ENCODE measurements at regions not wholly inside any gene's neighbourhood (a gene's known extent, or its start where the extent isn't known, plus 50 kb on each side); places are given as distances from the start of the nearest gene placed in this dataset.

DNA sequence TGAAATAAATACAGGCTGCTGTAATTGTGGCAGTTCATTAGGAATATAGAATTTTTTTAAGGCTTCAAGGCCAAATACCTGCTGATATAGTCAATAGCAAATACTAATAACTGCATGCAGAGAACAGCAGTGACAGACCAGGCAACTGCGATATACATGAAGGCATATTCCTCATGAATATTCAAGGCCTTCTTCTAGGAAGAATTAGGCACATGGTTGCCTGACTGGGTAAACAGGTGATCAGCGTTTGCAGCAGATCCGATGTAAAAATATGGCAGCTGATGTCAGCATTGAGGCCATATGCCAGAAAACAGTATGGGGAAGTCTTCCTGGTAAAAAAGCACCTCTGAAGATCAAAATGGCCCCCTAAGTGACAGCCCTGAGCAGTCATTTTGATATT, 629.7 kb downstream of the UQCRFS1 start:
- ChIA-PET CTCF (no interaction called here), POLR2A (no interaction called here)
- H3K4me2 ChIP-seq: no peak overlapping the region
- TF ChIP-seq CHD2 (IDR thresholded peaks at IDR 0.05; ENCODE audit: low read length, partially characterized antibody): no peak
- TF ChIP-seq, protein P1, sequence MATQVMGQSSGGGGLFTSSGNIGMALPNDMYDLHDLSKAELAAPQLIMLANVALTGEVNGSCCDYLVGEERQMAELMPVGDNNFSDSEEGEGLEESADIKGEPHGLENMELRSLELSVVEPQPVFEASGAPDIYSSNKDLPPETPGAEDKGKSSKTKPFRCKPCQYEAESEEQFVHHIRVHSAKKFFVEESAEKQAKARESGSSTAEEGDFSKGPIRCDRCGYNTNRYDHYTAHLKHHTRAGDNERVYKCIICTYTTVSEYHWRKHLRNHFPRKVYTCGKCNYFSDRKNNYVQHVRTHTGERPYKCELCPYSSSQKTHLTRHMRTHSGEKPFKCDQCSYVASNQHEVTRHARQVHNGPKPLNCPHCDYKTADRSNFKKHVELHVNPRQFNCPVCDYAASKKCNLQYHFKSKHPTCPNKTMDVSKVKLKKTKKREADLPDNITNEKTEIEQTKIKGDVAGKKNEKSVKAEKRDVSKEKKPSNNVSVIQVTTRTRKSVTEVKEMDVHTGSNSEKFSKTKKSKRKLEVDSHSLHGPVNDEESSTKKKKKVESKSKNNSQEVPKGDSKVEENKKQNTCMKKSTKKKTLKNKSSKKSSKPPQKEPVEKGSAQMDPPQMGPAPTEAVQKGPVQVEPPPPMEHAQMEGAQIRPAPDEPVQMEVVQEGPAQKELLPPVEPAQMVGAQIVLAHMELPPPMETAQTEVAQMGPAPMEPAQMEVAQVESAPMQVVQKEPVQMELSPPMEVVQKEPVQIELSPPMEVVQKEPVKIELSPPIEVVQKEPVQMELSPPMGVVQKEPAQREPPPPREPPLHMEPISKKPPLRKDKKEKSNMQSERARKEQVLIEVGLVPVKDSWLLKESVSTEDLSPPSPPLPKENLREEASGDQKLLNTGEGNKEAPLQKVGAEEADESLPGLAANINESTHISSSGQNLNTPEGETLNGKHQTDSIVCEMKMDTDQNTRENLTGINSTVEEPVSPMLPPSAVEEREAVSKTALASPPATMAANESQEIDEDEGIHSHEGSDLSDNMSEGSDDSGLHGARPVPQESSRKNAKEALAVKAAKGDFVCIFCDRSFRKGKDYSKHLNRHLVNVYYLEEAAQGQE (IDR thresholded peaks at IDR 0.05): no peak
- TF ChIP-seq, protein P2, sequence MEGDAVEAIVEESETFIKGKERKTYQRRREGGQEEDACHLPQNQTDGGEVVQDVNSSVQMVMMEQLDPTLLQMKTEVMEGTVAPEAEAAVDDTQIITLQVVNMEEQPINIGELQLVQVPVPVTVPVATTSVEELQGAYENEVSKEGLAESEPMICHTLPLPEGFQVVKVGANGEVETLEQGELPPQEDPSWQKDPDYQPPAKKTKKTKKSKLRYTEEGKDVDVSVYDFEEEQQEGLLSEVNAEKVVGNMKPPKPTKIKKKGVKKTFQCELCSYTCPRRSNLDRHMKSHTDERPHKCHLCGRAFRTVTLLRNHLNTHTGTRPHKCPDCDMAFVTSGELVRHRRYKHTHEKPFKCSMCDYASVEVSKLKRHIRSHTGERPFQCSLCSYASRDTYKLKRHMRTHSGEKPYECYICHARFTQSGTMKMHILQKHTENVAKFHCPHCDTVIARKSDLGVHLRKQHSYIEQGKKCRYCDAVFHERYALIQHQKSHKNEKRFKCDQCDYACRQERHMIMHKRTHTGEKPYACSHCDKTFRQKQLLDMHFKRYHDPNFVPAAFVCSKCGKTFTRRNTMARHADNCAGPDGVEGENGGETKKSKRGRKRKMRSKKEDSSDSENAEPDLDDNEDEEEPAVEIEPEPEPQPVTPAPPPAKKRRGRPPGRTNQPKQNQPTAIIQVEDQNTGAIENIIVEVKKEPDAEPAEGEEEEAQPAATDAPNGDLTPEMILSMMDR (IDR thresholded peaks at IDR 0.05): no peak
- no peak for TF ChIP-seq JUNB (IDR thresholded peaks at IDR 0.05)
- TF ChIP-seq CEBPB (IDR thresholded peaks at IDR 0.05): no peak
- no peak for TF ChIP-seq ZFP36 (IDR thresholded peaks at IDR 0.05; ENCODE audit: borderline replicate concordance, partially characterized antibody)
- no peak for TF ChIP-seq ZC3H11A (IDR thresholded peaks at IDR 0.05)
- TF ChIP-seq, protein P3, sequence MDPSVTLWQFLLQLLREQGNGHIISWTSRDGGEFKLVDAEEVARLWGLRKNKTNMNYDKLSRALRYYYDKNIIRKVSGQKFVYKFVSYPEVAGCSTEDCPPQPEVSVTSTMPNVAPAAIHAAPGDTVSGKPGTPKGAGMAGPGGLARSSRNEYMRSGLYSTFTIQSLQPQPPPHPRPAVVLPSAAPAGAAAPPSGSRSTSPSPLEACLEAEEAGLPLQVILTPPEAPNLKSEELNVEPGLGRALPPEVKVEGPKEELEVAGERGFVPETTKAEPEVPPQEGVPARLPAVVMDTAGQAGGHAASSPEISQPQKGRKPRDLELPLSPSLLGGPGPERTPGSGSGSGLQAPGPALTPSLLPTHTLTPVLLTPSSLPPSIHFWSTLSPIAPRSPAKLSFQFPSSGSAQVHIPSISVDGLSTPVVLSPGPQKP (IDR thresholded peaks at IDR 0.05; ENCODE audit: low read depth, low read length): no peak
- TF ChIP-seq, protein P4, sequence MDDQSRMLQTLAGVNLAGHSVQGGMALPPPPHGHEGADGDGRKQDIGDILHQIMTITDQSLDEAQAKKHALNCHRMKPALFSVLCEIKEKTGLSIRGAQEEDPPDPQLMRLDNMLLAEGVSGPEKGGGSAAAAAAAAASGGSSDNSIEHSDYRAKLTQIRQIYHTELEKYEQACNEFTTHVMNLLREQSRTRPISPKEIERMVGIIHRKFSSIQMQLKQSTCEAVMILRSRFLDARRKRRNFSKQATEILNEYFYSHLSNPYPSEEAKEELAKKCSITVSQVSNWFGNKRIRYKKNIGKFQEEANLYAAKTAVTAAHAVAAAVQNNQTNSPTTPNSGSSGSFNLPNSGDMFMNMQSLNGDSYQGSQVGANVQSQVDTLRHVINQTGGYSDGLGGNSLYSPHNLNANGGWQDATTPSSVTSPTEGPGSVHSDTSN (IDR thresholded peaks at IDR 0.05): no peak
- TF ChIP-seq GATA3 (IDR thresholded peaks at IDR 0.05; ENCODE audit: borderline replicate concordance): no peak
- TF ChIP-seq, protein P5, sequence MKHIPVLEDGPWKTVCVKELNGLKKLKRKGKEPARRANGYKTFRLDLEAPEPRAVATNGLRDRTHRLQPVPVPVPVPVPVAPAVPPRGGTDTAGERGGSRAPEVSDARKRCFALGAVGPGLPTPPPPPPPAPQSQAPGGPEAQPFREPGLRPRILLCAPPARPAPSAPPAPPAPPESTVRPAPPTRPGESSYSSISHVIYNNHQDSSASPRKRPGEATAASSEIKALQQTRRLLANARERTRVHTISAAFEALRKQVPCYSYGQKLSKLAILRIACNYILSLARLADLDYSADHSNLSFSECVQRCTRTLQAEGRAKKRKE (CRISPR knock-in tag; IDR thresholded peaks at IDR 0.05; ENCODE audit: low read depth): no peak
- TF ChIP-seq RCOR1 (IDR thresholded peaks at IDR 0.05; ENCODE audit: low read depth, low read length): no peak
- no peak for TF ChIP-seq NPAS2 (CRISPR knock-in tag; IDR thresholded peaks at IDR 0.05; ENCODE audit: borderline replicate concordance)
- FAIRE-seq (no peak), DNase-seq (ENCODE audit: low read depth in 1 of 2, low spot score in 1 of 2) (no peak), ATAC-seq (no peak)
- H3K9me3 ChIP-seq: peaks cover 21% of the 10 kb centered on the region; the same call in 2 of the 3 replicates
- no peak overlapping the region for H3K4me3 ChIP-seq
- H3K4me1 ChIP-seq: no peaks in the 10 kb centered on the region
- no peak overlapping the region for H3K27ac ChIP-seq
- 10% methylated on average over 3 of the region's 3 CpGs for WGBS (ENCODE audit: missing lambda C conversion rate)

DNA sequence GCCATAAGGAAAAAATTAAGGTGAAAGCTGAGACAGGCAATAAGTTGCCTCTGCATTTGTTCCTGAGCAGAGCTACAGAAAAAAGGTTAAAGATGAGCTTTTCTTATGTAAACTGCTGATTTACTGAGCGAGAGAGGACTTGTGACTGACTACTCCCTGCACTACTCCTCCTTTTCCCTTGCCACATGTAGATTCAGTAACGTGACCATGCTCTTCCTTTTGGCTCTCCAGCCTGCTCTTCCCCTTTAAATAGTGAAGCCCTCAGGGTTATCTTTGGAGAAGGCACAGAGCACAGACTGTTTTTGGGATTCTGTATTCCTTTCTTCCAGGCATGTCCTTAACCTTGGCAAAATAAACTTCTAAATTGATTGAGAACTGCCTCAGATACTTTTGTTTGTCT, 630.2 kb downstream of the UQCRFS1 start:
- TF ChIP-seq NR3C1 (IDR thresholded peaks at IDR 0.05) (no peak), FOSL2 (IDR thresholded peaks at IDR 0.05) (no peak), FOSL2 (CRISPR knock-in tag; IDR thresholded peaks at IDR 0.05) (no peak), EHF (CRISPR knock-in tag; IDR thresholded peaks at IDR 0.05) (no peak), RARB (CRISPR knock-in tag; IDR thresholded peaks at IDR 0.05) (no peak), MAZ (IDR thresholded peaks at IDR 0.05; ENCODE audit: borderline replicate concordance, low read depth, low read length) (no peak), GATA3 (IDR thresholded peaks at IDR 0.05; ENCODE audit: borderline replicate concordance) (no peak), KDM1A (IDR thresholded peaks at IDR 0.05; ENCODE audit: low read depth) (no peak)
- TF ChIP-seq, protein P3 (IDR thresholded peaks at IDR 0.05; ENCODE audit: low read depth, low read length): no peak
- ATAC-seq: no peak
- WGBS (ENCODE audit: missing lambda C conversion rate): 2% methylated on average over 2 of the region's 2 CpGs
- H3K4me3 ChIP-seq: no peak overlapping the region
- no peak overlapping the region for H3K4me2 ChIP-seq
- H3K9me3 ChIP-seq: peaks cover 17% of the 10 kb centered on the region; the same call in 2 of the 3 replicates
- peak; percentile 7 for FAIRE-seq
- POLR2A ChIA-PET: no interaction called here
- no peak for DNase-seq (ENCODE audit: low read depth in 1 of 2, low spot score in 1 of 2)
- H3K4me1 ChIP-seq: no peaks in the 10 kb centered on the region
- CTCF ChIA-PET: no interaction called here
- no peak overlapping the region for H3K27ac ChIP-seq

All from A549 (cell line).